T follicular helper cell (primary cell): ENCODE measurements at regions not wholly inside any gene's neighbourhood (a gene's known extent, or its start where the extent isn't known, plus 50 kb on each side); places are given as distances from the start of the nearest gene placed in this dataset.

Experiments used
- DNase-seq: peaks from one replicate; pipeline ENCODE4 v3.0.0-alpha.2; 2020; ENCODE audit warnings: low read depth

- no peak for DNase-seq
Measured at GRCh38 chr14:71287567-71287966, 380.3 kb downstream of the PCNX1 start.

GRCh38 chr14:71289536-71289935 lies 382.3 kb downstream of the PCNX1 start:
- no peak for DNase-seq

DNA sequence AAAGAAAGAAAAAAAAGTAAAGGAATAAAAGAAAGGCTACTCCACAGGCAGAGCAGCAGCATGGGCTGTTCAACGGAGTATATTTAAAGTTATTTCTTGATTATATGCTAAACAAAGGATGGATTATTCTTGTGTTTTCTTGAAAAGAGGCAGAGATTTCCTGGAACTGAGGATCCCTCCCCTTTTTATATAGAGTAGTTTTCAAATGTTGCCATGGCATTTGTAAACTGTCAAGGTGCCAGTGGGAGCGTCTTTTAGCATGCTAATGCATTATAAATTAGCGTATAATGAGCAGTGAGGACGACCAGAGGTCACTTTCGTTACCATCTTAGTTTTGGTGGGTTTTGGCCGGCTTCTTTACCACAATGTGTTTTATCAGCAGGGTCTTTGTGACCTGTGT lies 383.0 kb downstream of the PCNX1 start:
- DNase-seq, result no peak

- no peak for DNase-seq
Measured at GRCh38 chr14:71290960-71291466, 383.8 kb downstream of the PCNX1 start.

DNA sequence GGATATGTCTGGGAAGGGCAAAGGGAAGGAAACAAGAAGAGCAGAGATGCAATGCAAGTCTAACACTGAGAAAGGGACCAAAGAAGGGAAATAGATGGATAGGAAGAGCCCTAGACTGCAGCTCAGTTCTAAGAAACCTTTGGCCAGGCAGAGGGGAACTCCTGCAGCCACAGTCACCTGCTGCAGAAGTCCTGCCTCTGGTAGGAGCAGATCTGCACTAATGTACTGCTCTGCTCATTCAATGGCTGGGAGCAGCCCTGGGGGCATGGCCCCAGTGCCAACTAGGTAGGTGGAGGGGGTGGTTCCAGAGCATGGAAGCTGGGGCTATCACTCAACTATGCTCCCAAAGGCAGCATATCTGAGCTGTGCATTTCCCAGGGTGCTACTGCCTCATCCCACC lies 388.9 kb downstream of the PCNX1 start:
- DNase-seq, result no peak

DNA sequence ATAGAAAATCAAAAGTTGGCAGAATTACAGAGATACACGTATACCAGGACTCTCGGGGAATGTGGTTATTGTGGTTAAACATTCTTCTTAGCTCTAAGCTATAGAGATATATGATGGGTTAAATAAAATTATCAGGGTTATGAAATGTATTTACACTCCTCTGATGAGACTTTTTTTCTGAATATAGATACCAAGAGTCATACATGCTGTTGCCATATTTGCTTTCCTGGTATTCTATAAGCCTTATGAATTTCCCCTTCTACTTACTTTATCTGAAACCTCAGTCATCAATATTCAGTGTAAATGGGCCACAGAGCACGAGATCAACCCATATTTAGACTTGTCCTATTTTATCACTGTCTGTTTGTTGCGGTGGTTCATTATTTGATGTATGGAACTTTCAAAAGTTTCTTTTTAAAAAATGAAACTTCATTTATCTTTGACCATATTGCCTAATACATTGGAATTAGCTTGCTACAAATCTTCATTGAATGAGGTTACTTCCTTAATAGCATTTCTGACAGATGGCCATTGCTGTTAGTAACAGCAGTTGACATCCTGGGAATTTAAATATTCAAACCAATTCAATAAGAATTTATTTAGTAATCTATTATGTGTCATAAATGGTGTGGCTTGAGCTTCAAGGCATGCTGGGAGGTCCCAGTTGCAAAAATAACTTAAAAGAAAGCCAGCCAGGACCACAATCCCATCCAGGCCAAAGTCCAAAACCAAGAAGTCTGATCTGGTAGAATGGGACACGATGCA lies 393.5 kb downstream of the PCNX1 start:
- DNase-seq, result no peak

DNA sequence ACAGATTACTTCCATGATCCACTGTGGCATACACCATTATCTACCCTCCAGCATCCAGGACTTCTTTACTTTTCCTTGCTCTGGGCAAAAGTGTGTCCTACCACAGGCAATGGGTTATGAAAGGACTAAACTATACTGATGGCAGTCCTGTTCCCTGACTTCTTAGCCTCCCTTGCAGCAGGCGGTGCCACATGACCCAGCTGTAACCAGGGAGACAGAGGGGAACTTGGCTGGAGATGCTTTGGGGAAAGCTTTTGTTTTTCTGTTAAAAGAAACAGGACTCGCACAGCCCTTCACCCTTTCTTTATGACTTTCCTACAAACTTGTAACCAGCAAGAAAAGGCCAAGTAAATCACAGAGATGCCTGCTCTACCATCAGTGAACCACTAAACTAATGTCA lies 394.4 kb downstream of the PCNX1 start:
- no peak for DNase-seq

- DNase-seq, result no peak
Measured at GRCh38 chr14:71304690-71305089, 397.4 kb downstream of the PCNX1 start.

DNA sequence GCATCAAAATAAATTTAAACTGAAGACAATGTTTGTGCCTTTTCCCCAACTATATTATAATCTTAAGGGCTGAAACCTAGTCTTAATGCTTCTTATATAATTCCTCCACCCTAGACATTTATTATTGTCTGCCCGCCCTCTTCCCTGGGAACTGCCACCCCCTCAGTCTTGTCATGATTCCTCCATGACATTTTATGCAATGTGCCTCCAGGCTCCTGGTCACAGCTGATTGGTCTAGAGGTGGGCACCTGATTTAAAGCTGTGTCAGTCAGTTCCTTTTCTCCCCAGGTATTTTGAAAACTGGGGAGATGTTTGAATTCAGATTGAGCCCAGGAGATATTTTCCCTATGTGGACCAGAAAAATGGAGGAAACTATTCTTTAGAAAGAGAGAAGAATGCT lies 401.4 kb downstream of the PCNX1 start:
- no peak for DNase-seq

GRCh38 chr14:71309756-71310155 lies 402.5 kb downstream of the PCNX1 start:
- DNase-seq, result no peak

DNA sequence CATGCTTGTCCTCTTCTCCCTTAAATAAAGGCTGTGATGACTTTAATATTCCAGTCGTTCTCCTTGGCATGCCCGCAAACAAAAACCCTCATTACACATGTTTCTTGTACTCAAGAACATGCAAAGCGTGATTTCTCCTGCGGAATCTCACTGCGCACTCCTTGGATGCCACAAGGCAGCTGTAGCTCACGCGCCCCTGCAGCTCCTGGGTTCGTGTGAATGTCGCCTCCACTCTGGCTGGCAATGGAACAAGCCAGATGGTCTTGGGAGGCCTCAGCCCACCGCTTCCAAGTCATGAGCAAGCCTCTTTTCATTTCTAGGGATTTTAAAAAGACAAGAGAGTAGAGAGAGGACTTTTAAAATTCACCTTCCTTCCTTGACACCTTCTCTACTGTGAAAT lies 403.8 kb downstream of the PCNX1 start:
- no peak for DNase-seq

- no peak for DNase-seq
Measured at GRCh38 chr14:71314717-71315116, 407.5 kb downstream of the PCNX1 start.

DNA sequence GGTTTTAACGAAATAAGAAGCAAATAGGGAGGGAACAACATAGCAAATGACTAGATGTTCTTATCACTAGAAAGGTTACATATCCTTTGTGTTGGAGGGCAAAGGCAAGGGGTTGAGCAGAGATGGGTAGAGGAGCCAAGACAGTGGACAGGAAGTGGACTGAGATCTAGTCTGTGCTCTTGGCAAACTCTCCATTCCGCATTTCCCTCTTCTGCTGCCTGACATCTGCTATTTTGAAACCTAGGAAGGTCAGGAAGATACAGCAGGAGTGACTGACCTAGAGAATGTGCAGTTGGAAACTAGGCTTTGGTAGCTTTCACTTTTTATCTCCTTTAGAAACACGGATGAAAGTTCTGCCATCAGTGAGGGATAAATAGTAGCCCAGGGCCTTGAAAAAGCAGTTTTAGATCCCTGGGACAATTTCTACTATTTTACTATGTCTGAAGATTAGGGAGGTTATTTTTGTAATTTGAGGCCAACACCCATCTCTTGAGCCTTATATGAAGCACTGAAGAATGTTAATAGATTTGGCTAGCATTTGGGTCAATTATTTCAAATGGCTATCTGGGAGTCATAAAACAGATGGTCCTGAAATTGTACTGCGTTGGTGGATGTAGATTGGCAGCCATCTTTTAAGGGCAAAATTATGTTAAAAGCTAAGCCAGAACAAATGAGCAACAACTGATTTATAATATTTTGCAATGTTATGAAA lies 410.3 kb downstream of the PCNX1 start:
- DNase-seq, result no peak

DNA sequence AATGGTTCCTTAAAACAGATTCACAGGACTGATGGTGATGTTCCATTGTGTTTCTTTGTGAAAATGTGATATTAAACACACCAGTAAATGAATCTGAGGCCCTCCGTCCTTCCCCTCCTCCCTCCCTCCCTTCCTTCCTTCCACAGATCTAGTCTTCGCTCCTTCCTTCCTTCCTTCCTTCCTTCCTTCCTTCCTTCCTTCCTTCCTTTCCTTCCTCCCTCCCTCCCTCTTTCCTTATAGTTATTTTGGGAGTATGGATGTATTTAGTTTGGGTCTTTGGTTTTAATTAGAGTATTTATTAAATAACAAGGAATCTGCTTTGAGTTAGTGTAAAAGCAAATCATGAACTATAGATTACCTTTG lies 410.8 kb downstream of the PCNX1 start:
- no peak for DNase-seq

GRCh38 chr14:71319666-71320065 lies 412.4 kb downstream of the PCNX1 start:
- DNase-seq, result no peak

- peak; percentile 99 for DNase-seq
Measured at GRCh38 chr14:71320107-71320733, 413.0 kb downstream of the PCNX1 start, which contains the start of gene SIPA1L1. TSS of gene SIPA1L1 (plus strand) at chr14:71320476.

- DNase-seq, result peak; percentile 29
Measured at GRCh38 chr14:71320734-71321573, 413.7 kb downstream of the PCNX1 start.

GRCh38 chr14:71321574-71322315 lies 414.5 kb downstream of the PCNX1 start:
- no peak for DNase-seq

DNA sequence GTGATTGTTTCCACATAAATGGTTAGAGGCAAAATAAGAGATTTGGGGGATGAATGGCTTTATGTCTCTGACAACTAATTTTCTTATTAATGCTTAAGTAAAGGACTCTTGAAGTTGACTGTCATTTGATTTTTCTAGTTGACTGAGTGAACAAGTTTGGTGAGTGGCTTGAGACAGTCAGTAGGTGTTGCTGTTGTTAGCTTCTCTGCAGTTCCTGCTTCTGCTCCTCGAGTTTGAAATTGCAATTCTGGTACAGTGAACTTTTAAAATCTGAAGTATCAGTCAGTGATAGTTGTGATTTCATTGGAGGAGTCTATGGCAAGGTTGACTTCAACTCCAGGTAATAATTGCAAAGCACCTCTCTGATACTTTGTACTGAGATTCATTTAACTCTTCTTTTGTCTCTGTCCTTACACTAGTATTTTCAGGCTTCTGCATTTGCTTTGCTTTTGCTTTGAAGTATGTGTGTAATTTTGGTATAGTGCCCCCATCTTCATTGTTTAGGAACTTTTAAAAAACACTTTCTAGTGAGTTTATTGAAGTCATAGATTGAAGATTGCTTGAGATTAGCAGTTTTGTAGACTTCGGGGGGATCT lies 415.5 kb downstream of the PCNX1 start:
- DNase-seq, result no peak

- no peak for DNase-seq
Measured at GRCh38 chr14:71324767-71325272, 417.6 kb downstream of the PCNX1 start.

DNA sequence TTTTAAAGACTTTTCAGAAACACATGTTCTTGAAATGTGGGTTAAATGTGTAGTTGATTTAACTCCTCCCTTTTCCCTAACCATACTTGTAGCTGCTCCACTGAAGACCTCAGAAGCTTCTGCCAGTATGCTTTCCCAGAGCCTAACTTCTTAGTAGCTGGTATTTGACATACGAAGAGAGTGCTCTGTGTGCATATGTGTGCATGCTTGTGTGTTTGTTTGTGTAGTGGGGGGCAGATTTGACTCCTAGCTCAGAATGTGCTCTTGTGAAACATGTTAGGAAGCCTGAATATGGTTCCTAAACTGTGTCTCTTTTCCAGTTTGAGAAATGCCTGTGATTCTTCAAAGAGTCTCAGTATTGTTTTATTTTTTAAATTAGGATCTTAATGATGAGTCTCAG lies 420.4 kb downstream of the PCNX1 start:
- no peak for DNase-seq
